Kasumi-1 (cell line): ENCODE measurements at regions not wholly inside any gene's neighbourhood (a gene's known extent, or its start where the extent isn't known, plus 50 kb on each side); places are given as distances from the start of the nearest gene placed in this dataset.

ENCODE experiments used
- DNase-seq, 2 experiments: peaks; one replicate each; lab custom pipeline; 2025; lab: John Stamatoyannopoulos, UW

DNA sequence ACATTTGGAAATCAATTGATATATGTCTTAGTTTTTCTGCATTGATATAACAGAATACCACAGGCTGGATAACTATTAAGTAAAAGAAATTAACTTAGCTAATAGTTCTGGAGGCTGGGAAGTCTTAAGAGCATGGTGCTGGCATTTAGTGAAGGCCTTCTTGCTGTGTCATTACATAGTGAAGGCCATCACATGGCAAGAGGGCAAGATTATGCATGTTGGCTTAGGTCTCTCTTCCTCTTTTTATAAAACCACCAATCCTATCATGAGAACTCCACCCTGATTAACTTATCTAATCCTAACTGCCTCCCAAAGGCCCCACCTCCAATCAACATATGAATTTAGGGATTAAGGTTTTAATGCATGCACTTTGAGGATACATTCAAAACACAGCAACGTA, 225.5 kb upstream of the VRK2 start:
- DNase-seq, result no peak

DNA sequence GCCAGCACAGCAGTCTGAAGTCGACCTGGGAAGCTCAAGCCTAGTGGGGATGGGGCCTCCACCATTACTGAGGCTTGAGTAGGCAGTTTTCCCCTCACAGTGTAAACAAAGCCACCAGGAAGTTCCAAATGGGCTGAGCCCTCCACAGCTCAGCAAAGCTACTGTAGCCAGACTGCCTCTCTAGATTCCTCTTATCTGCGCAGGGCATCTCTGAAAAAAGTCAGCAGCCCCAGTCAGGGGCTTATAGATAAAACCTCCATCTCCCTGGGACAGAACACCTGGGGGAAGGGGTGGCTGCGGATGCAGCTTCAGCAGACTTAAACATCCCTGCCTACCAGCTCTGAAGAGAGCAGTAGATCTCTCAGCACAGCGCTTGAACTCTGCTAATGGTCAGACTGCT, 218.4 kb upstream of the VRK2 start:
- no peak for DNase-seq

DNA sequence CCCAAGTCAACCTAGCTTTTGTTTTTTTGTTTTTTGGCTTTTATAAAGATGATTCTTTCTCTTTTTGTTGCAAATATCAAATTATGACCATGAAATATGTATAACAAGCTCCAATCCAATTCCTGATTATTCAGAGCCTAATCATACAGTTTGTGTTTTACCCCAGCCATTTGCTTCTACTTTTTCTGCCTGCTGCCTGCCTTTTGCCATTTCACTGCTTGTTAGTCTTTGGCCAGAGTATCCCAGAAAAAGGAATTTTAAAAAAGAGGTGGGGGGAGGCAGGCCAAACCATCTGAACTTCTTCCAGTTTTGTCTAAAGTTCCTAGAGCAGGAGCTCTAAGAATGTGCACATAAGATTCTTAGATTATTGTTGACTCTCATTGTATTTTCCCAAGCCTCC, 211.9 kb upstream of the VRK2 start:
- no peak for DNase-seq

DNA sequence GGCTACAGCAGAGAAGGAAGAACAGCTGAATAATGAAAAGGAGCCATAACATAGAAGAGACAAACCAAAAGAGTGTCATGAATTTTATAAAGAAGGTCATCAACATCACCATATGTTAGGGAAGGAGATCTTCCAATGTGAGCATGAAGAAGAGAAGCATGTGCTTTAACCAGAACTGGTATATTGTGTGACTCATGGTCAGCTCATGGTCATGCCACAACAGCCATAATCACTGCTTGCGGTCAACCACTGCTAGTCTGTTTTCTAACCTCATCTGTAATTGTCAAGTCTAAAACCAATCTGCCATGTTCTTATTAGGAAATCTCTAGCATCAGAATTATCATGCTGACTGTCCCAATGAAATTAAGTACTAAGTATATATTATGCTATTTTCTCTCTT, 204.1 kb upstream of the VRK2 start:
- no peak for DNase-seq

DNA sequence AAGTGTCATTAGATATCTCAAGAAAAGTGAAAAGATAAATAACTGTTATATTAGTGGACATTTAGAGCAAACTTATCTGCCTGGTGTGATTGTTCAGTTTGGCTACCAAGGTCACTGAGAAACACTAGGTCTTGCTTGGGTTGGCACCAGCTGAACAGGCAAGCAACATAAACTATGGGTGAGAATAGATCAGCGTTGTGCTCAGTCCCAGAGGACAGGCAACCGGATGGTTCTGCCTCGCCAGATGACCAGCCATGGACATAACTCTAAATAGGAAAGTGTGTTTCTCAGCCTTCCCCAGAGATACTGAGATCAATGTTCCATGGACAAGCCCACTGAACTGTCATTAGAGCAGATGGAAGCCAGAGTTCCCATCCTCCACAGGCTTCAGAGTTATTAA, 203.4 kb upstream of the VRK2 start:
- DNase-seq, result no peak

DNA sequence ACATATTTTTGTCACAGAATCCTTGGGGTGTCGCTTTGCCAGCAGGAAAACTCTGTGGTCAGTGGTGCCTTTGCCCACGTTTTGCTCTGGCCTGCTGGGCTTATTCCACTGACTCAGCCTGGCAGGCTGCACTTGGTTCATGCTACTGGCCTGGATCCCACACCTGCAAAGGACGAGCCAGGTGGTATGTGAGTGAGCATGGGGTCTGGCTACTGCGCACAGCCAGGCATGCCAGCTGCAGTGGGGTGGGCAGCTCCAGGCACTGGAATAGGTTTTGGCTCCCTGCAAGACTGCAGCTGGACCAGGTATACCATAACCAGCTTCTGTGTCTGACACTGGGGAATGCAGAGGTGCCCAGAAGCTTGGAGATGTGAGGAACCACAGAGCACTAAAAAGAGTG, 197.9 kb upstream of the VRK2 start:
- DNase-seq, result no peak

DNA sequence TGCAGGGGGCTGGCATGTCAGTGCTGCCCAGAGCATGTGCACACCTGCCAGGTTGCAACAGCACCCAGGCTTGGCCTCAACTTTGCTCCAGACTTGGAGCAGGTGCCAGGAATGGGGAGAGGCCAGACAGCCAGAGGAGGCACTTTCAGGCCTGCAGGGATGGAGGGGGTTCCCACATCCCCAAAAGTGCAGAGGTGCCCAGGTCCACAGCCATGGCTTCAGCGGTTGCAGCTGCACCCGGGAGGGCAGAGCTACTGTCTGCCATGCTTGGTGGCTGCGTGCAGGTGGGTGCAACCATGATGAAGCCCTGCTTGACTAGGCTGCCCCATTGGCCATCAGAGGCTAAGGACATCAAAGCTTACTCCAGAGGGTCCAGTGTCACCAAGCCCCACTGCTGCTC, 196.8 kb upstream of the VRK2 start:
- no peak for DNase-seq

DNA sequence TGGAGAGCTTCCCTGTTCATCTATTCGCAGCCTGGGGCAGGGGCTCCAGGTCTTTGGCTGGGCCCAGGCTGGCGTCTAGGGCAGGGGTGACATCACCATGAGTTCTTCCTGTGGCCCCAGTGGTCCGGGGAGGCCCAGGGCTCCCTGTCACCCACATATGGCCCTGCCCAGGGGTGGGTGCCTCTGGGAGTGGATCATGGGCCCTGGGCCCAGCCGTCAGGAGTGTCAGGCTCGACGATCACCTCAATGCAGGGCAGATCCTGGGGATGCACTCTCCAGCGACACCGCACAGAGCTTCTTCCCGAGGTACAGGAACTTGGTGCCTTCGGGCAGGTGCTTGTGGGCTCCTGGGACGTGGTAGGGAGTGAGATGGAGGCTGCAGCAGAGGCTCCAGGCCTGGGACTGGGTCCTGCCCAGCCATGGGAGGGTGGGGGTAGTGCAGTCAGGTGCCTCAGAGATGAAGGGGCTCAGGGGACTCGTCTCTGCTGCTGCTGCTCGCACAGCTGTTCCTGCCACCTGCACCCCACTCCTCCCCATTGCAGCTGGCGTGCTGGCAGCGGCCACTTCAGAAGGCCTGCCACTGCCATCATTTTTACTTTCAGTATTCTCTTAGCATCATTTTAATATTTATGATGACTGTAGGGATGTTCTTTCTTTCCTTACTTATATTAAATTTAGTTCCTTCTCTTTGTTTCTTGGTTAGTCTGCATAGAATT, 196.0 kb upstream of the VRK2 start:
- DNase-seq, result no peak

DNA sequence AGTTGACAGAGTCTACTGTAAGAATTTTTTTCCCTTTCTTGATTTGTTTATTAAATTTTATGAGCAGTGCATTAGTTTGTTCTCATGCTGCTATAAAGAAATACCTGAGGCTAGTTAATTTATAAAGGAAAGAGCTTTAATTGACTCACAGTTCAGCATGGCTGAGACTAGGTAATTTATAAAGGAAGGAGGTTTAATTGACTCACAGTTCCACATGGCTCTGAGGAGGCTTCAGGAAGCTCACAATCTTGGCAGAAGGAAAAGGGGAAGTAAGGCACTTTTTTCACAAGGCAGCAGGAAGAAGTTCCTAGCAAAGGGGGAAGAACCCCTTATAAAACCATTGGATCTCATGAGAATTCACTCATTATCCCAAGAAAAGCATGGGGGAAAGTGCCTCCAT, 191.4 kb upstream of the VRK2 start:
- DNase-seq, result peak in 1 of 2 experiments; percentile 3

DNA sequence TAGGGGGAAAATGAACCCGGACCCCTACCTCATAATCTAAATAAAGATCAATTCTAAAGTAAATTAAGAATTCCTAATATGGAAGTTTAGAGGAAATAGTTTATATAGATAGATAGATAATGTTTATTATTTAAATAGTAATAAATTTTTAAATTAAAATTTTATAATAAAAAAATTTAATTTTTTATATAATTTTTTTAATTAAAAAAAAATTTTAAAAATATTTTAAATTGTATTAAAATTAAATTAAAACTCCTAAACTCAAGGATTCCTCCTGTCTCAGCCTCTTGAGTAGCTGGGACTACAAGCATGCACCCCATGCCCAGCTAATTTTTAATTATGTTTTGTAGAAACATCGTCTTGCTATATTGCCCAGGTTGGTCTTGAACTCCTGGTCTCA, 186.9 kb upstream of the VRK2 start:
- DNase-seq, result no peak

DNA sequence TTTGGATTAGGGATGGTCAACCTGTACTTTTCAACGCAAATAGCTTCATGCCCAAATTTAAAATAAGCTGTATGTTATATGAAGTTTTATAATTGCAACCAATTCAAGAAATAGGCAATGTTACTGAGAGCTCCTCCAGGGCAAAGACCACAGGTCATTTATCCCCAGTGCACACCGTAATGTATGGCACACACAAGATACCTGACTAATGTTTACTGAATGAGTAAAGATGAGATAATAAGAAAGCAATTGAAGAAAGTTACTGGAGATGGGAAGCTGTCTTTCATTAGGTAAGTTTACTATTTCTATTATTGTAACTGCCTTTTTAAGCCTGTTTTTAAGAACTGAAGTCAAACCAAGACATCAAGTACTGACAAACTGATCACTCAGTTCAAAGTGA, 184.5 kb upstream of the VRK2 start:
- DNase-seq, result no peak

DNA sequence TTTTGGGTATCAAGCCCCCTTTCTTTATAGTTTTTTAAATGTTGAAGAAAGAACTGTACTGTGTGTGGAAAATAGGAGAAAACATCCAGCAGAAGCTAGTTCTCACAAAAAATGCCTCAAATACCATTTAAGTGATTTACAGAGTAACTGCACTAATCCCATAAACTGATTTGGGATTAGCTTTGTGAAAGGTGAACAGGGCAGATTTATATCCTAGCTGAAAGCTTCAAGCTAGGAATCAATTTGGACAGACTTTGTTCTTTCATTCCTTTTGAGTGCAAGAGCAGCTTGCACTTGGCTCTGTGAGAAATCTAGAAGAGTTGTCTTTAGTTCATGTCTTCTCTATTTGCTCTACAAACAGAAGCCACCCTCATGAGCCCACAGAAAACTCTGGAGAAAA, 183.9 kb upstream of the VRK2 start:
- DNase-seq, result no peak

DNA sequence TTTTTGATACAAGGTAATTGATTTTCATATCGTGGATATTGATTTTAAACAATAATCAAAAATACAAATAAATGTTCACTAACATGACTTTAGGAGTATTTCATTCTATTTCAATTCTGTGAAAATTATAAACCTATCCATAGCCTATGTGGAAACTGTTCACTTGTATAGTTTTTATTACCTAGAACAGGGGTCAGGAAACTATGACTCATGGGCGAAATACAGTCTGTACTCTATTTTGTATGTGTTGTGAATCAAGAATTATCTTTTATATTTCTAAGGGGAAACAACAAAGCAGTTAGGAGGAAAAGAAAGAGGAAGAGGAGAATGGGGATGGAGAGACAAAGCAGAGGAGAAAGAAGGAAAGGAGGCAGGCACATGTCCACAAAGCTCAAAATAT, 181.7 kb upstream of the VRK2 start:
- DNase-seq, result no peak

DNA sequence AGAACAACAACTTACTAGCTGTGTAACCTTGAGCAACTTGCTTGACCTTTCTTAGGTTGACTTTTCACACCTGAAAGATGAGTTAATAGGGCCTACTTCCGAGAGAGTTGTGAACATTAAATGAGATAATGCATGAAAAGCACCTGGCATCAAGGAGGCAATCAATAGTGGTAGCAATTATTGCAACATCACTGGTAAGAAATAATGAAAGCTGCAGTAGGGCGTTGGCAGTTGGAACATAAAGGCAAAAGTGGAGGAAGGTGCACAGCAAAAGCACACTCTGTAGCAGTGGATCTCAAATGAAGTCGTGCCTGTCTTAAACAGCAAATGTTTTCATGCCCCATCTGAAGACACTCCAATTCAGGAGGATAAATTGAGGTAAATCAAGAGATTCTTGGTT, 178.9 kb upstream of the VRK2 start:
- no peak for DNase-seq

DNA sequence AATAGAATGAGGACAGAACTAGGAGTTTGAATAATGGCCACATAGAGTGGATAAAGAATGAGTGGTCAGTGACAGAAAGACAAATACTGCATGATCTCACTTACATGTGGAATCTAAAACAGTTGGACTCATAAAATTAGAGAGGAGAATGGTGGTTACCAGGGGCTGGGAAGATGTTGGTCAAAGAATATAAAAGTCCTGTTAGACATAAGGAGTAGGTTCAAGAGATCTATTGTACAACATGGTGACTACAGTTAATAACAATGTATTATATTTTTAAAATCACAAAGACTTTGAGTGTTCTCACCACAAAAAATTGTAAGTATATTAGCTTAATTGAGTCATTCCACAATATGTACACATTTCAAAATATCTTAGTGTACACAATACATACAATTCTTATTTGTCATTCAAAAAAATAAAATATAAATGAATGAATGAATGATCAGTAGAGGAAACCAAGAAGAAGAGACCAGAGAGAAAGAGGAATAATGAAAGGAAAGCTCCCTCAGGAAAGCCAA, 177.9 kb upstream of the VRK2 start:
- no peak for DNase-seq

DNA sequence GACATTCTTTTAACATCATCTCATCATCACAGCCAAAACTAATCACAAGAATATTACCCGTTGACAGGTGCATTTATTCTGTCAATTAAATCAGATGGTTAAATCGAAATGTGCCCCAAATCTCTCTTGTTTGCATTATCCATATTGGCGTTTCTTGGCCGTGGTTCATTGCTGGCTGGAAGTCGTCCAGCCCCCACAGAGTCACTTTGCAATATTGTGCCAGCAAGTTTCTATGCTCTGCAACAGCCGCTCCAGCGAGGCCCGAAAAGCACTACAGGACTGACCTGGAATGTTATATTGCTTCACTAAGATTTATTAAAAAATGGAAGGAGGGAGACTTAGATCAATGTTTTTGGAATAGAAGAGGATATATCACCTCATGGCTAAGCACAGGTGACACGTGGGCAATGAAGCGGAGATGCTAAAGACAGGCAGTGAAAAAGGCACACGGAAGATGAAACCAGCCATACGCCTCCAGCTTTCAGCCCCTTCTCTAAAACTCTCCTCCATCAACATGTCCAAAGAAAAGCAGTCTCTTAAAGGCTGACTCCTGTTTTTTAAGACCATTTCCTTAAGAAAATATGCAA, 176.8 kb upstream of the VRK2 start:
- no peak for DNase-seq

DNA sequence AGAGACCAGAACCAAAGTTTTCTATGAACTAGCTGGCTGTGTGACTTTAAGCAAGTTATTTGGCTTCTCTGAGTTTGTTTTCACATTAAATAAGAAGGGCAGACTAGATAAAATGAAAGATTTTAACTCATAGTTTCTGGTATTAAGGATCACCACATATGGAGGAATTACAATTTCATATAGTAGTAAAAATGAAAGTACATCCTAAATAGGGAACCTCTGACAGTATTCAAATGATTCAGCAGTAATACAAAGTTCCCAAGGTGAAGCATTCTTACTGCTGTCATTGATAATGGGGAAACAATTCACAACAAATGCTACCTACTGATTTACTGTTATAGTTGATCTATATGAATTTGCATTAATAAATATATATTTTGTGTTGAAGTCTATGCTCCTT, 170.3 kb upstream of the VRK2 start:
- no peak for DNase-seq

DNA sequence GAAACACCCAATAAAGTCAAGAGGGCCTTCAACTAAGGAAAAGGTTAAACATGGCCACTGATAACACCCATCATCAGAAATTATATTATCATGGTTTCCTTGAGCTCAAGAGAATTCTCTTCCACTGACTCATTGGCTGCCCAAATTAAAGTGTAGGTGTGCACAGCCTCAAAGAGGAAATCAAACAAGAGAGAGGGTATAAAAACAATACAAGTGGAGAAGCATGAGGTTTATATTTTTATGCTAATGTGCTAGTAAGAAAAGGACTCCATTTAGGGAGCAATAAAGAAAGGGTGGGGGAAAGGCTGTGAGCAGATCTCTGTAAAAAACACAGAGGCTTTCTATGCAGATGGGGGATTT, 168.8 kb upstream of the VRK2 start:
- DNase-seq, result no peak

DNA sequence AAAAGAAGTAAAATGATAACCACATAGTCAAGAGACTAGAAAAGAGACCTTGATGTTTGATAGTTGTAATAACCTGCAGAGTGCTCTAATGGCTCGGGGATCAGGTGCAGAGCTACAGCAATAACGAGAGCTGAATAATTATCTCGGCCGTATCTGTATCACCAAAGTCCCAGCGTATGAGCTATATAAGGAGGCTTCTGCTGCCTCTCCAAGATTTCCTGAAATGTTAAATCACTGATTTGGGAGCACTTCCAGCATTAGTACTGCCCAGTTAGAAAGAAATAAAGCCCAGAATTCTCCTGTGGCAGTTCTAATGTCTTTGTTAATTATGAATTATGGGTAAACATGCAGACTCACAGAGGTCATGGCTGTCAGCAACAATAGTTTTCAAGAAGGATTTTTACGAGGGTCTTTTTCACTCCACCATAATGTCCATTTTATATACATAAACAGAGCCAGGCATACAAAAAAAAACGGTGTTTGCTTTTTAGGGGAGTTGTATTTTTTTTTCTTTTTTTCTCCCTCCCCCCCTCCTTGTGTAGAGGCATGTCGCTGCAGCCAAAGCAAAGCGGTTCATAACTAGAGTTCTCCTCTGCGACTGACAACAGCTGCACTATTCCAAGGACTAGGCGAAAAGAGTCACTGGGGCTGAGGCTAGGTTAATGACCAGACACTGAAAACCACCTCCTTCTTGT, 168.3 kb upstream of the VRK2 start:
- DNase-seq, result no peak

DNA sequence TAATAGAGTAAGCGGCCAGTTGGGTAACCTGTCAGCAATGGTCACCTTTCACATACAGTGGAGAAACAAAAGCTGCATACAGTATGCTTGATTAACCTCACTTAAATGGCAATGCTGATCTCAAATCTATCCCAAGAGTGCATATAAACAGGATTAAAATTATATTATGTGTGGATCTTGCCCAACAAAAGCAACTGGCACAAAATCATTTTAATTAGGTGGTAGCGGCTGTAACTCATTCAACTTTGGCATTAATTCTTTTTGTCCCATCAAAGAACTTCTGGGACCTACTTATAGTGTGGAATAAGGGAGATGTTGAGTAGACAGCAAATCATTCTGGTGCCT, 167.8 kb upstream of the VRK2 start:
- no peak for DNase-seq

DNA sequence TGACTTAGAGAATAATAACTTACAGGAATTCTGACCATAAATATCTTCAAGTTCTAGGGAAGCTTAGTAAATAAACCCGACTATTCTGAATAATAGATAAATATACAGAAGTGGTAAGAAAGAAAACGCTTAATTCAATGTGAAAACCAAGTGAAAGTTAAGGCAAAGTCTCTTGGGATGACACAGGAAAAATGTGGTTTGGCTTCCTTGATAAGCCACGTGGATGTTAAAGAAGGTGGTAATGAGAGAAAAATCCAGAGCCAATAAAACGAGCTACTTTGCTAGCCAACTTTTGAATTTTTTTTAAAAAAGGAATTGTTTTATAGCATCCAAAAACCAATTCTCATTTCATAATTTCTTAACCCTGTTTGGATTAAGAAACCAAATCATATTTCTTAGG, 166.2 kb upstream of the VRK2 start:
- DNase-seq, result no peak

DNA sequence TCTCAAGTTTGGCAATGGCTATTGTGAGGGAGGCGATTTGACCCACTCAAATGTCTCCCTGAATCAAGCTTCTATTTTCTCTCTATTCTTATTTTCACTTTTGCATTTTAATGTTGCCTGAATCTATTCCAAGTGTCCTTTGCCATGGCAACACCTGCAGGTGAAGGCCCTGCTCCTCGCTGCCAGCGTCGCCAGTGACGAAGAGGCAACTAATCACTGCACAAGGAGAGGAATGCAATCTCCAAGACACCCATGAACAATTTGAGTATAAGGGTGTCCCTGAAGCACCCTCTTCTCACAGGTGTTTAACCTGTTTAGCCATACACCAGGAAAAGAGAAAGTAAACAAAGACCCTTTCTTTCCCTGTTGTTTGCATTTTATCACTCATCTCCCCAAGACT, 165.6 kb upstream of the VRK2 start:
- DNase-seq, result no peak

DNA sequence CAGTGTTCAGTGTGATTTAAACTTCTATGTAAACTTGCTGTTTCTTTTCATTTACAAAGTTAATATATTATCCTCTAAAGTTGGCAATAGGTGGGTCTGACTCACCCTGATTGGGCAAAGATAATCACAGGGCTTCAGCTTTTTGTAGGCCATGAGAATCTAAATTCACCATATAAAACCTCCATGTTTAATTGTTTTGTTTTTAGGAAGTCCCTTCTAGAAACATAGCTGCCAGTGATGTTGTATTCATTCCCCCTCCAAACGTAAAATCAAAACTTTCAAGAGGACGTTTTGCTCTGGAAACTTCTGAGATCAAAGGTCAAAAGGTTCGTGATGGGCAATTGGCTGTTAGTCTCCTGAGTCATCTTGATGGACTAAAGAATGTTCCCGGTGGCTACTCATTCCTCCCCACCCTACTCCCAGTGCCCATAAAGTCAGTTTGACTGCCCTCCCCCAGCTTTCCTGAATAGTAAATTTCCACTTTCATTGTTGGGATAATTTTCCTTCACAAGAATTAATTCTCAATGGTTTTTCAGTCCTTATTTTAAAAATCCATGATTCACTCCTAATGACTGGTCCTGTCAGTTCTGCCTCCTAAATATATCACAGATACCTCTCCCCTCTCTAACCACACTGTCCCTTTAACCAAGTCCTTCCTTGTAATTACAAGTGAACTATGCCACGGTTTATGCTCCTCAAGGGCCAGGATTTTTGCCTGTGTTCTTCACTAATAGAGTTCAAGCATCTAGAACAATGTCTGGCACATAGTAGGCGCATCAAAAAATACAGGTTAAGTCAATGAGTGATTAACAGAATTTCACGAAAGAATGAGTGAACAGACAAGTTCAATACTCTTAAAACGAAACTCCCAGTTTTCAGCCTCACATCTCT, 164.4 kb upstream of the VRK2 start:
- DNase-seq, result no peak
